IMR-90 (cell line): ENCODE measurements at regions not wholly inside any gene's neighbourhood (a gene's known extent, or its start where the extent isn't known, plus 50 kb on each side); places are given as distances from the start of the nearest gene placed in this dataset.
"Not testable (repeated sequence)": the region's sequence is repeated elsewhere in the genome, so short reads cannot be mapped to it uniquely, and the experiment has no call there.

Experiments
- ATAC-seq: fragments of 200-7000 bp; cut with Tn5 transposase; 2 replicates; pipeline ENCODE4 v1.9.1; 2020; ENCODE audit warnings: low read depth, mild to moderate bottlenecking, moderate library complexity
- BruUV-seq: library from RNA; stranded (reverse); fragments of 400-500 nt; replicated peaks from 2 replicates; lab custom pipeline; 2021; lab: Mats Ljungman, UMichigan
- CTCF ChIA-PET: fragments of 300-600 bp; formaldehyde crosslinking; extraction: SDS; loops from one replicate; lab custom pipeline; 2021; ENCODE audit warnings: antibody characterized with exemption; lab: Yijun Ruan, JAX
- POLR2A ChIA-PET: fragments of 300-600 bp; sonication (Branson Sonifier 250); formaldehyde crosslinking; loops from one replicate; lab custom pipeline; 2022; ENCODE audit warnings: antibody characterized with exemption; ENCODE audit not compliant: unreplicated experiment; lab: Charles Lee
- DNase-seq: peaks from one replicate; pipeline ENCODE4 v3.0.0; 2013
- H2AFZ ChIP-seq: replicated peaks from 2 replicates; pipeline ENCODE3; 2013; ENCODE audit warnings: low read length, mild to moderate bottlenecking; ENCODE audit not compliant: poor library complexity
- H2AK5ac ChIP-seq: 2 replicates; pipeline ENCODE4 v1.6.1; 2013; ENCODE audit warnings: low read depth, low read length, inconsistent platforms
- H2AK9ac ChIP-seq: replicated peaks from 2 replicates; pipeline ENCODE3; 2013; ENCODE audit warnings: mild to moderate bottlenecking, low read depth, low read length, moderate library complexity; ENCODE audit not compliant: poor library complexity
- H2BK120ac ChIP-seq: 2 replicates; pipeline ENCODE4 v1.6.1; 2013; ENCODE audit warnings: low read depth, low read length, inconsistent platforms
- H2BK15ac ChIP-seq: 3 replicates; pipeline ENCODE4 v1.6.1; 2013; ENCODE audit warnings: low read depth, low read length, inconsistent platforms
- H2BK20ac ChIP-seq: 2 replicates; pipeline ENCODE4 v1.6.1; 2013; ENCODE audit warnings: low read depth, mild to moderate bottlenecking, inconsistent platforms, low read length, moderate library complexity
- H2BK5ac ChIP-seq: 2 replicates; pipeline ENCODE4 v1.6.1; 2013; ENCODE audit warnings: mild to moderate bottlenecking, low read depth, low read length, inconsistent platforms; ENCODE audit not compliant: poor library complexity, severe bottlenecking
- H3K14ac ChIP-seq: replicated peaks from 2 replicates; pipeline ENCODE4 v1.6.1; 2013; ENCODE audit warnings: low read depth, low read length, inconsistent platforms
- H3K18ac ChIP-seq: 2 replicates; pipeline ENCODE4 v1.6.1; 2013; ENCODE audit warnings: low read depth, low read length, control low read depth
- H3K23ac ChIP-seq: 2 replicates; pipeline ENCODE4 v1.6.1; 2013; ENCODE audit warnings: low read depth, low read length, inconsistent platforms
- H3K27ac ChIP-seq: 2 replicates; pipeline ENCODE4 v1.5.1; 2013; ENCODE audit warnings: mild to moderate bottlenecking, control low read depth, low read length; ENCODE audit not compliant: insufficient read depth
- H3K27me3 ChIP-seq: 2 replicates; pipeline ENCODE4 v1.6.1; 2013; ENCODE audit warnings: low read length; ENCODE audit not compliant: control insufficient read depth, insufficient read depth
- H3K36me3 ChIP-seq: 2 replicates; pipeline ENCODE4 v1.6.1; 2013; ENCODE audit warnings: low read length, mixed read lengths; ENCODE audit not compliant: control insufficient read depth, insufficient read depth
- H3K4ac ChIP-seq: 2 replicates; pipeline ENCODE4 v1.6.1; 2013; ENCODE audit warnings: low read depth, low read length, inconsistent platforms
- H3K4me1 ChIP-seq: 2 replicates; pipeline ENCODE4 v1.6.1; 2013; ENCODE audit warnings: low read length, mixed read lengths; ENCODE audit not compliant: control insufficient read depth, insufficient read depth
- H3K4me2 ChIP-seq: 2 replicates; pipeline ENCODE4 v1.6.1; 2013; ENCODE audit warnings: low read depth, mild to moderate bottlenecking, control low read depth, low read length, moderate library complexity
- H3K4me3 ChIP-seq: 2 replicates; pipeline ENCODE4 v1.5.1; 2013; ENCODE audit warnings: low read depth, mild to moderate bottlenecking, control low read depth, low read length, moderate library complexity; ENCODE audit not compliant: insufficient read depth
- H3K56ac ChIP-seq: 2 replicates; pipeline ENCODE4 v1.6.1; 2013; ENCODE audit warnings: low read length, inconsistent platforms; ENCODE audit not compliant: insufficient read depth; ENCODE audit errors: extremely low read depth
- H3K79me1 ChIP-seq, 2 experiments: 2 replicates each; pipeline ENCODE4 v1.6.1; 2013; ENCODE audit warnings: low read length in 2 of 2, inconsistent platforms in 1 of 2, low read depth in 1 of 2
- H3K9ac ChIP-seq: 2 replicates; pipeline ENCODE4 v1.6.1; 2013; ENCODE audit warnings: low read depth, low read length, control low read depth
- H3K9me1 ChIP-seq: 2 replicates; pipeline ENCODE4 v1.6.1; 2013; ENCODE audit warnings: low read length, inconsistent platforms; ENCODE audit not compliant: insufficient read depth
- H3K9me3 ChIP-seq: 2 replicates; pipeline ENCODE4 v1.6.1; 2013; ENCODE audit warnings: low read length; ENCODE audit not compliant: control insufficient read depth, insufficient read depth
- H4K20me1 ChIP-seq: 2 replicates; pipeline ENCODE4 v1.6.1; 2013; ENCODE audit warnings: low read length, inconsistent platforms; ENCODE audit not compliant: insufficient read depth
- H4K5ac ChIP-seq: 2 replicates; pipeline ENCODE4 v1.6.1; 2013; ENCODE audit warnings: mild to moderate bottlenecking, low read depth, low read length, control low read depth
- H4K8ac ChIP-seq, 2 experiments: 2 replicates each; pipeline ENCODE4 v1.6.1; 2013; ENCODE audit warnings: low read depth in 2 of 2, low read length in 2 of 2, control low read depth in 1 of 2, inconsistent platforms in 1 of 2
- H4K91ac ChIP-seq: 2 replicates; pipeline ENCODE4 v1.6.1; 2013; ENCODE audit warnings: low read depth, low read length, inconsistent platforms; ENCODE audit not compliant: insufficient read depth
- CTCF ChIP-seq: conservative IDR thresholded peaks from 2 replicates; pipeline ENCODE4 v1.5.1; 2012; ENCODE audit warnings: mild to moderate bottlenecking, low read depth, low read length, improper control_type of control experiment
- MAZ ChIP-seq: IDR thresholded peaks from 2 replicates; pipeline ENCODE4 v1.6.1; 2012; ENCODE audit warnings: low read depth, mild to moderate bottlenecking, low read length, improper control_type of control experiment, moderate library complexity, borderline replicate concordance
- WGBS, 2 experiments: methylation state at CpG; one replicate each; pipeline versions ENCODE4 v1.1.5 to v1.1.7; 2013; ENCODE audit warnings: missing lambda C conversion rate in 2 of 2; ENCODE audit not compliant: insufficient read length in 1 of 2; ENCODE audit errors: extremely low coverage in 2 of 2; 5-methylcytosine and 5-hydroxymethylcytosine counted together
- dilution Hi-C: fragments of 300-500 bp; cut with HindIII; formaldehyde crosslinking; loops from one replicate; pipeline ENCODE4 v1.14.3; 2018; ENCODE audit warnings: low sequenced_read_pairs; ENCODE audit not compliant: unreplicated experiment
- in situ Hi-C: fragments of 300-500 bp; cut with MboI; formaldehyde crosslinking; loops from 3 replicates; pipeline ENCODE4 v1.14.3; 2019; ENCODE audit warnings: low sequenced_read_pairs, inconsistent platforms, mixed read lengths
- intact Hi-C: fragments of 100-400 bp; cut with micrococcal nuclease; formaldehyde crosslinking; loops from 2 replicates; pipeline ENCODE4 v1.10.0; 2022

- Histone ChIP-seq H3K9me1 (no peaks in the 10 kb centered on the region), H3K18ac (no peak overlapping the region), H3K14ac (no peak overlapping the region), H3K56ac (no peak overlapping the region), H3K36me3 (no peaks in the 10 kb centered on the region), H3K9me3 (peaks cover 2% of the 10 kb centered on the region; the same call in 1 of the 2 replicates), H3K79me1 (no peaks in the 10 kb centered on the region), H2AK9ac (no peak overlapping the region), H2BK15ac (no peak overlapping the region), H3K9ac (no peak overlapping the region), H3K27me3 (no peaks in the 10 kb centered on the region), H4K91ac (no peak overlapping the region), H3K23ac (no peak overlapping the region), H3K4ac (no peak overlapping the region), H2BK20ac (no peak overlapping the region), H2AFZ (no peak overlapping the region), H4K5ac (no peak overlapping the region), H3K4me3 (no peak overlapping the region), H3K4me1 (no peaks in the 10 kb centered on the region), H2BK5ac (no peak overlapping the region), H2AK5ac (no peak overlapping the region), H3K27ac (no peak overlapping the region), H4K8ac (no peak overlapping the region), H4K20me1 (no peaks in the 10 kb centered on the region), H3K4me2 (no peak overlapping the region), H2BK120ac (no peak overlapping the region)
- dilution Hi-C loops (no loop called here), intact Hi-C loops (no loop called here), in situ Hi-C loops (no loop called here)
- CTCF ChIA-PET, result interaction anchor here (0.6 kb wide), 1 partner anchor 541 kb away, joined by 3 read pairs; no protein-coding TSS in a partner anchor
- DNase-seq, result no peak
- BruUV-seq, result no TSS peak
- WGBS, 2 experiments, result no CpG with 5 or more reads among the region's 1 CpG
- TF ChIP-seq MAZ, result no peak
- TF ChIP-seq CTCF, result no peak
- POLR2A ChIA-PET, result no interaction called here
- no peak for ATAC-seq
Observed at GRCh38 chr4:27442146-27442545, 581.5 kb downstream of the STIM2 start.

GRCh38 chr4:27442661-27443060 lies 582.0 kb downstream of the STIM2 start:
- H3K9ac ChIP-seq, H4K8ac ChIP-seq, CTCF ChIA-PET, intact Hi-C loops, H3K23ac ChIP-seq, H3K27ac ChIP-seq, H3K4me1 ChIP-seq, H4K91ac ChIP-seq, H3K9me3 ChIP-seq, H2AK9ac ChIP-seq, H3K14ac ChIP-seq, H3K56ac ChIP-seq, H2AK5ac ChIP-seq, H3K79me1 ChIP-seq, dilution Hi-C loops, H2BK120ac ChIP-seq, H4K20me1 ChIP-seq, H2AFZ ChIP-seq, H3K18ac ChIP-seq, H2BK20ac ChIP-seq, ATAC-seq, in situ Hi-C loops, H3K4ac ChIP-seq, DNase-seq, BruUV-seq, H3K36me3 ChIP-seq, H2BK5ac ChIP-seq, H2BK15ac ChIP-seq, H3K4me3 ChIP-seq, H3K4me2 ChIP-seq, H3K9me1 ChIP-seq, H4K5ac ChIP-seq, POLR2A ChIA-PET, H3K27me3 ChIP-seq: not testable (repeated sequence)
- WGBS, 2 experiments, result 33% methylated on average over 2 of the region's 4 CpGs; no CpG with 5 or more reads in 1 of the 2 experiments
